RWPE1 (cell line): ENCODE measurements at regions not wholly inside any gene's neighbourhood (a gene's known extent, or its start where the extent isn't known, plus 50 kb on each side); places are given as distances from the start of the nearest gene placed in this dataset.
"Not testable (repeated sequence)": the region's sequence is repeated elsewhere in the genome, so short reads cannot be mapped to it uniquely, and the experiment has no call there.

Experiments
- CTCF ChIA-PET: fragments of 350-600 bp; sonication (Branson Sonifier 250); formaldehyde crosslinking; extraction: SDS; loops from one replicate; lab custom pipeline; 2021; lab: Yijun Ruan, JAX
- POLR2A ChIA-PET: fragments of 400-600 bp; formaldehyde crosslinking; extraction: SDS; loops from one replicate; lab custom pipeline; 2020; ENCODE audit warnings: antibody characterized with exemption; ENCODE audit not compliant: low non-redundant PET; lab: Yijun Ruan, JAX
- DNase-seq: peaks from one replicate; pipeline ENCODE4 v3.0.0; 2012; ENCODE audit warnings: low spot score
- H3K27ac ChIP-seq: fragments of 450-650 bp; 2 replicates; pipeline ENCODE4 v1.5.1; 2017
- CTCF ChIP-seq: fragments of 450-650 bp; conservative IDR thresholded peaks from 2 replicates; pipeline ENCODE4 v1.5.1; 2017; ENCODE audit warnings: low read depth, mild to moderate bottlenecking

- ChIA-PET CTCF (no interaction called here), POLR2A (no interaction called here)
- no peak for DNase-seq
- no peak for TF ChIP-seq CTCF
- H3K27ac ChIP-seq = no peak overlapping the region
Observed at GRCh38 chr6:71675386-71675785, 211.0 kb upstream of the RIMS1 start.

- POLR2A ChIA-PET = no interaction called here
- CTCF ChIA-PET = no interaction called here
- no peak overlapping the region for H3K27ac ChIP-seq
- no peak for DNase-seq
- no peak for TF ChIP-seq CTCF
Observed at GRCh38 chr6:71676298-71676697, 210.1 kb upstream of the RIMS1 start.

- no peak overlapping the region for H3K27ac ChIP-seq
- DNase-seq = no peak
- ChIA-PET POLR2A (no interaction called here), CTCF (interaction anchor here (0.6 kb wide), 1 partner anchor 608 kb away, joined by 3 read pairs; no protein-coding TSS in a partner anchor)
- TF ChIP-seq CTCF = no peak
Observed at GRCh38 chr6:71678091-71678490, 208.3 kb upstream of the RIMS1 start.

- H3K27ac ChIP-seq = no peak overlapping the region
- no peak for TF ChIP-seq CTCF
- DNase-seq = no peak
- CTCF ChIA-PET = no interaction called here
- POLR2A ChIA-PET = no interaction called here
Observed at GRCh38 chr6:71681234-71681867, 205.0 kb upstream of the RIMS1 start.

GRCh38 chr6:71686021-71686677 lies 200.2 kb upstream of the RIMS1 start:
- H3K27ac ChIP-seq, POLR2A ChIA-PET, CTCF ChIA-PET, DNase-seq: not testable (repeated sequence)

GRCh38 chr6:71698702-71699101 lies 187.6 kb upstream of the RIMS1 start:
- ChIA-PET POLR2A (no interaction called here), CTCF (no interaction called here)
- TF ChIP-seq CTCF = no peak
- DNase-seq = no peak
- H3K27ac ChIP-seq = no peak overlapping the region

- DNase-seq = no peak
- CTCF ChIA-PET = interaction anchor here (0.6 kb wide), 1 partner anchor 555 kb away, joined by 3 read pairs; no protein-coding TSS in a partner anchor
- POLR2A ChIA-PET = no interaction called here
- no peak for TF ChIP-seq CTCF
- H3K27ac ChIP-seq = no peak overlapping the region
Observed at GRCh38 chr6:71706523-71706922, 179.8 kb upstream of the RIMS1 start.
